NCI-H510A (cell line): ENCODE measurements at regions not wholly inside any gene's neighbourhood (a gene's known extent, or its start where the extent isn't known, plus 50 kb on each side); places are given as distances from the start of the nearest gene placed in this dataset.

Source experiments
- DNase-seq: peaks from one replicate; lab custom pipeline; 2025; lab: John Stamatoyannopoulos, UW

DNA sequence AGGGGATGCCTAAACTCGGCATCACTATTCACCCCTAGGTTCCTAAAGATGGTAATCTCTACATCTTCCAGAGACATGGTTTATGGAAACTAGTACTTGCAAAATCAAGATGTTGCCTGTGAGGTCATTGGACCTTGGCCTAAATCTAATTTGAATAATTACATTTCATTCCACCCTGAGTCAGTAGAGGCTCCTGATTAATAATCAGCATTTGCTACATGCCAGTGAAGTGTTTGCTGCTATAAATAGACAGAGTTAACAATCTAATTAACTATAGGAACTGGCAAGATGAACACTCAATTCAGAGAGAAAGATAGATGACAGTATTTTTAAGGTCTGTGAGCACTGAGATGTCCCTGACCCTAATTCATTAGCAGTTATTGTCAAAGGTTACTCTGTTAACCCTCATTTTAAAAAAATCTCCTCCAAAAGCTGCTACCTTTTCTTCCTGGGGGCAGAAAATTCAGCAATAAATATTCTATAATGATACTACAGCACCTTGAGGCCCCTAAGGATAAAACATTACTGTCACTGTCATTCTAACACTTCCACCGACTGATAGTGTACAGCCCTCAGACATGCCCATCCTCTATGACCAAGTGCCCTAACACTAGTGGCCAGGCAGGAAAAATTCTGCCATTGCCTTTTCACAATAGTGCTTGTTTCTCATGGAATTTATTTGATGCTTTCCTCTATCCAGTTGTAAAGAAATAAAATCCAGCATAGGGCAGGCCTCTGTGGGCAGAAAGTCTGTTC is 65.7 kb upstream of the CCDC196 start:
- no peak for DNase-seq

DNA sequence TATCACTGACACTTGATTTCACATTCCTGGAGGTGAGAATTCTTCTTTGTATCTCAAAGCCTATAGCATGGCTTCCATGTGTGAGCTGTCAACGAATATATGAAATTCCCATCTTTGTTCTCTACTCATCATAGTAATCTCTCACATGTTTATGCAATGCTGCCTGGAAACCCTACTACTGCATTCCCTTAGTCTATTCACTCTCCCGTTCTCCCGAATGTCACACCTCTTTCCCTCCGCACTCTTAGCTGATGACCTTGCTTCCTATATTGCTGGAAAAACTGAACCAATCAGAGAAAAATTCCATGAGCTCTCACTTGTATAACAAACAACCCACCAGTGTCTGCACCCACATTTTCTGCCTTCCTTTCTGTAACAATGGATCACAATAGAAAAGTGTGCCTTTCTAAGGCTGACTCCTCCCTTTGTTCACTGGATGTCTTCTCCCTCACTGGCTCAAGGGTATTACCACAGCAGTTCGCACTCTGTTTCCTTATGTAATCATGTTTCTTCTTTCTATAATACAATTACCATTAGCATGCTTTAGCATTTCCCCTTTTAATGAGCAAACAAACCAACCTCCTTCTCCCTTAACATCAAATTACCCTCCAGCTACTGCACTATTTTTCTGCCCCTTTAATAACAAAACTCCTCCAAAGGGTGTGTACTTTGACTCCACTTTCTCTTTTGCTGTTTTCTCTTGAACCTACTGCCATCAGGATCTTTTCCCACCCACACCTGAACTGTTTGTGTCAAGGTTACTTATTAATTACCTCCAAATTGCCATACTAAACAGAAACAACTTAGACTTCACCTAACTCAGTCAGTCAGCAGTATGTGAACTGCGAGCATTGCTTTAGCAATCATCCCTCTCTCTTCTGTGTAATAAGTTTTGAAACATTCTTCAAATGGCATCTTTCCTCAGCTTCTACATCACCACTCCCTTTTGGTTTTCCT is 63.9 kb upstream of the CCDC196 start:
- no peak for DNase-seq

DNA sequence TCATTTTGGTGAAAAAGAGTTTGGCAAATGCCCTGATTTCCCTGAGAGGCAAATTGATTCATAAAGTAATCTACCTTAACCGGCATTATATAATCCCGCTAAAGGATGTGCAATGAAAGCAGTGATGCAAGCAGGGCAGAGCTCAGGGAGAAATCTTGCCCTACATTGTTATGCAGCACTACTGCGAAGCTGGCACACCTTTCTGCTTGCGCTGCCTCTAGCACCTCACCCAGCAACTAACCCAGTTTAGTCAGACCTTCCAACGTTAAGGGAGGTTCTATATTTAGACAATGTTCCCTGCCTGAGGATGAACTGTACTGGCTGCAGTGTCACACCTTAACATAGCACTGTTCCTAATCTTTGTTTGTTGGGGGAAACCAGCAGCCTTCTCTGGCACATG is 60.8 kb upstream of the CCDC196 start:
- no peak for DNase-seq

DNA sequence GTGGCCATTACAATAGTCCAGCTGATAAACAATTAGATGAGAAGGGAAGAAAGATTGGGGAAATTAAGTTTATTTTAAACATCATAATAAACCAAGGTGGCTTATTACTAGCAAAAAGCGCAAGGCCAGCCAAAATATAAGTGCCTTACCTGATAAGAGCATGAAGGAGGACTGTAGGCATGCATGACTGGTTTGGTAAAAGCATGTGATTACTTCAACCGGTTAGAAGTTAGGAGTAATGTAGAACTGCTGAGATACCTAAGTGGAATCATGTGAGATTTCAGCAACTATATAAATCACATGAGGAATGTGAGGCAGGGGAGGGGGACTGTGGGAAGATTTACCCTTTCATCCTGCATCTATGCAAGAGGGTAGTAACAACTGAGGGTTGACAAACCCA is 59.7 kb upstream of the CCDC196 start:
- no peak for DNase-seq

DNA sequence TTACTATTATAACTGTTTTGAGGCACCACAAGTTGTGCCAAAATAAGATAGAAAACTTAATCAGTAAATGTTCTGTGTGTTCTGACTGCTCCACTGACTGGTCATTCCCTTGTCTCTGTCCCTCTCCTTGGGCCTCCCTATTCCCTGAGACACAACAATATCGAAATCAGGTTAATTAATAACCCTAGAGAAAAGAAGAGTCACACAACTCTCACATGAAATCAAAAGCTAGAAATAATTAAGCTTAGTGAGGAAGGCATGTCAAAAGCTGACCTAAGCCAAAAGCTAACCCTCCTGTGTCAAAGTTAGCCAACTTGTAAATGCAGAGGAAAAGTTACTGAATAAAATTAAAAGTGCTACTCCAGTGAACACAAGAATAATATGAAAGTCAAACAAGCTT is 53.8 kb upstream of the CCDC196 start:
- DNase-seq, result no peak

DNA sequence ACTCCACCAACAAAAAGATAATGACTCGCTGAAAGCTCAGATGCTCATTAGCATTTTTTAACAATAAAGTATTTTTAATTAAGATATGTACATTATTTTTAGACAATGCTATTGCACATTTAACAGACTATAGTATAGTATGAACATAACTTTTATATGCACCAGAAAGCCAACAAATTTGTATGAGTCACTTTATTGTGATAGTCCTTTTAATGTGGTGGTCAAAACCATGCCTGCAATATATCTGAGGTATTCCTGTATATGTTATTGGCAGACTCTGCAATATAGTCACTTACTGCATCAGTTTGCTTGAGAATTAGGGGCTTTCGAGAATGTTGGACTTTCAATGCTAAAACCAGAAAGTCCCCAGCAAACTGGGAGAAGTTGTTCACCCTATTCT is 51.7 kb upstream of the CCDC196 start:
- DNase-seq, result no peak

DNA sequence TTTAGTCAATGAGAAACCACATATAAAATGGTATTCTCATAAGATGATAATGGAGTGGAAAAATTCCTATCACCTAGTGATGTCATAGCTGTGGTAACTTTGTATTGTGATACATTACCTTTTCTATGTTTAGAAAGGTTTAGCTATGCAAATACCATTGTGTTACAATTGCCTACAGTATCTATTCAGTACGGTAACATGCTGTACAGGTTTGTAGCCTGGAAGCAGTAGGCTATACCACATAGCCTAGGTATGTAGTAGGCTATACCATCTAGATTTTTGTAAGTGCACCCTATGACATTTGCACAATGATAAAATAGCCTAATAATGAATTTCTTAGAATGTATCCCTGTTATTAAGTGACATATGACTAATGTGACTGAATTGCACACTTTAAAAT is 50.5 kb upstream of the CCDC196 start:
- no peak for DNase-seq
